Kidney (tissue), 13 donors: ENCODE measurements at regions not wholly inside any gene's neighbourhood (a gene's known extent, or its start where the extent isn't known, plus 50 kb on each side); places are given as distances from the start of the nearest gene placed in this dataset.

Source experiments
- DNase-seq, 5 donors: peaks; one replicate each; pipeline ENCODE4 v3.0.0-alpha.2; 2013 to 2020
- FAIRE-seq: peaks from 2 replicates; lab custom pipeline; 2012; peaks lifted over from hg19 to GRCh38; lab: Jason Lieb, UNC
- H3K27ac ChIP-seq, 2 donors: one replicate each; pipeline ENCODE4 v1.7.0; 2013; ENCODE audit warnings: low read depth in 2 of 2, low read length in 2 of 2, inconsistent platforms in 1 of 2
- H3K27me3 ChIP-seq: one replicate; pipeline ENCODE4 v1.7.1; 2013; ENCODE audit warnings: low read length, inconsistent platforms; ENCODE audit not compliant: control insufficient read depth, insufficient read depth
- H3K36me3 ChIP-seq, 3 donors: one replicate each; pipeline versions ENCODE4 v1.7.0 to v1.7.1; 2013; ENCODE audit warnings: low read length in 3 of 3, control low read depth in 1 of 3, inconsistent platforms in 1 of 3; ENCODE audit not compliant: insufficient read depth in 3 of 3, control insufficient read depth in 2 of 3
- H3K4me1 ChIP-seq, 3 donors: one replicate each; pipeline versions ENCODE4 v1.7.0 to v1.7.1; 2013; ENCODE audit warnings: low read length in 3 of 3, inconsistent platforms in 1 of 3, low read depth in 1 of 3; ENCODE audit not compliant: control insufficient read depth in 2 of 3, insufficient read depth in 2 of 3
- H3K4me3 ChIP-seq, 3 donors: one replicate each; pipeline versions ENCODE4 v1.7.0 to v1.8.1; 2013; ENCODE audit warnings: low read length in 3 of 3, control low read depth in 1 of 3, inconsistent platforms in 1 of 3
- H3K9ac ChIP-seq, 3 donors: one replicate each; pipeline versions ENCODE4 v1.7.0 to v1.7.1; 2013; ENCODE audit warnings: low read length in 3 of 3, control low read depth in 1 of 3, inconsistent platforms in 1 of 3
- H3K9me3 ChIP-seq, 3 donors: one replicate each; pipeline versions ENCODE4 v1.7.0 to v1.7.1; 2013; ENCODE audit warnings: low read length in 3 of 3, control low read depth in 1 of 3, inconsistent platforms in 1 of 3; ENCODE audit not compliant: control insufficient read depth in 2 of 3, insufficient read depth in 1 of 3
- CTCF ChIP-seq: IDR thresholded peaks from 3 replicates; pipeline ENCODE4 v1.5.1; 2012; ENCODE audit warnings: mild to moderate bottlenecking, moderate library complexity, borderline replicate concordance; ENCODE audit not compliant: insufficient read depth; ENCODE audit errors: extremely low read depth
- intact Hi-C: fragments of 100-400 bp; cut with DNase I; formaldehyde crosslinking; loops from one replicate; pipeline ENCODE4 v1.11.1; 2022
- donor health status: control.
- donor health status: control.
- donor health status: control.
- donor health status: control.
- donor health status: control.
- donor health status: DM: yes; HTN: yes; CAD: no.
- donor health status: Normal renal cell carcinoma (clear cell type).

GRCh38 chr6:9266741-9267140, 831.4 kb upstream of the SLC35B3 start:
- FAIRE-seq (no peak), DNase-seq (no peak)
- Histone ChIP-seq H3K27ac (no peak overlapping the region), H3K27me3 (no peaks in the 10 kb centered on the region), H3K9me3 (no peaks in the 10 kb centered on the region), H3K4me1 (no peaks in the 10 kb centered on the region), H3K9ac (no peak overlapping the region), H3K36me3 (no peaks in the 10 kb centered on the region), H3K4me3 (no peak overlapping the region)
- intact Hi-C loops, result no loop called here
- TF ChIP-seq CTCF, result no peak

GRCh38 chr6:9257215-9257614, 821.9 kb upstream of the SLC35B3 start:
- FAIRE-seq (no peak), DNase-seq (no peak)
- H3K27ac ChIP-seq, result no peak overlapping the region
- intact Hi-C loops, result no loop called here
- H3K36me3 ChIP-seq, result no peaks in the 10 kb centered on the region
- no peak for TF ChIP-seq CTCF
- no peaks in the 10 kb centered on the region for H3K27me3 ChIP-seq
- no peaks in the 10 kb centered on the region for H3K4me1 ChIP-seq
- H3K9ac ChIP-seq, result no peak overlapping the region
- H3K4me3 ChIP-seq, result no peak overlapping the region
- peaks cover 0 to 10% (median 0%) of the 10 kb centered on the region in 3 donors for H3K9me3 ChIP-seq

- Histone ChIP-seq H3K9me3 (no peaks in the 10 kb centered on the region), H3K36me3 (no peaks in the 10 kb centered on the region), H3K27ac (no peak overlapping the region), H3K4me3 (no peak overlapping the region), H3K4me1 (no peaks in the 10 kb centered on the region), H3K27me3 (no peaks in the 10 kb centered on the region), H3K9ac (no peak overlapping the region)
- no peak for TF ChIP-seq CTCF
- DNase-seq, result peak in 2 of 5 donors; percentile 8 to 11
- FAIRE-seq, result no peak
- intact Hi-C loops, result no loop called here
These were observed 818.9 kb upstream of the SLC35B3 start for GRCh38 chr6:9254251-9254650.

- H3K27ac ChIP-seq, result no peak overlapping the region
- H3K4me1 ChIP-seq, result no peaks in the 10 kb centered on the region
- FAIRE-seq (no peak), DNase-seq (no peak)
- no peak for TF ChIP-seq CTCF
- no peaks in the 10 kb centered on the region for H3K27me3 ChIP-seq
- no peak overlapping the region for H3K9ac ChIP-seq
- no peak overlapping the region for H3K4me3 ChIP-seq
- intact Hi-C loops, result no loop called here
- no peaks in the 10 kb centered on the region for H3K36me3 ChIP-seq
- no peaks in the 10 kb centered on the region for H3K9me3 ChIP-seq
These were observed 817.5 kb upstream of the SLC35B3 start for GRCh38 chr6:9252799-9253198.
